ENCODE measurements at regions not wholly inside any gene's neighbourhood (a gene's known extent, or its start where the extent isn't known, plus 50 kb on each side); places are given as distances from the start of the nearest gene placed in this dataset.

DNA sequence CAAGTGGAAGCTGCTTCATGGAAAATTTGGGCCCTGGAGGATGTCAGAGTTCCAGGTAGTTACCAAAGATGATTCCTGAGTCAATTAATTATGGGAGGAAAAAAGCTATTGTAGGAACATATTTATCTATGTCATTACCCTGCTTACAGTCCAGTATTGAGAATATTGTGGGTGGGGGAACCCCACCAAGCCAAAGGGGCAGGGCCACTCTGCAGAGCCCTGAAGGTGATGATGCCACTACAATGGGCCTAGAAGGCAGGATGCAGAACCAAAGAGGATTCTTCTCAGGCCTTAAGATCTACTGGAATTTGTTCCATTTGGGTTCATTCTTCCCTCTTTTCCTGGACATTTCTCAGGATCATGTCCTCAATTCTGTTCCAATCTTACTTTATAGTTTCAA lies 375.2 kb upstream of the MARCKS start:
- no peak for TF ChIP-seq CTCF (IDR thresholded peaks at IDR 0.05; ENCODE audit: insufficient read depth, low read depth, low read length)
- TF ChIP-seq EZH2 (IDR thresholded peaks at IDR 0.05; ENCODE audit: insufficient read depth, low read length) = no peak
